ENCODE measurements at regions not wholly inside any gene's neighbourhood (a gene's known extent, or its start where the extent isn't known, plus 50 kb on each side); places are given as distances from the start of the nearest gene placed in this dataset.

- TF ChIP-seq CTCF (IDR thresholded peaks at IDR 0.05; ENCODE audit: insufficient read depth, low read length, poor library complexity, severe bottlenecking) (no peak), EZH2phosphoT487 (conservative IDR thresholded peaks at IDR 0.05; ENCODE audit: low read length) (no peak)
Observed at GRCh38 chr9:90546200-90546599, 96.4 kb downstream of the DIRAS2 start.

All from SU-DHL-6 (cell line).